ENCODE measurements at regions not wholly inside any gene's neighbourhood (a gene's known extent, or its start where the extent isn't known, plus 50 kb on each side); places are given as distances from the start of the nearest gene placed in this dataset.

DNA sequence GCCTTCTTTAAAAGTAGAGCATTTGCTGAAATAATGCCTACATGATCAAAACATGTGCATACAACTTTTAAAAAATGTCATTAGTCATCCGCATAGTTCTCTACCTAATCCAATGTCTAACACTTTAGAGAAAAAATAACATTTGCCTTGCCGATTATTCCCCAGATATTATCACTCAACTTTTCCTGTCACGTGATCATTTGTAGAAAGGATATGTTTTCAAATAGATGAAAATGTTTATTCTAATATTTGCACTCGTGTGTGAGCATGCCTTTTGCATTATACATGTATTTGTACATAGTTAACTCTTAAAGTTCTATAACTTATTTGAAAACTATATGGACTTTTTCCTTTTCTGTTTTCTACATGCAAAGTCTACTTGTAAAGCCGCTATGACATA is 533.0 kb upstream of the FMR1 start:
- TF ChIP-seq, protein P1, sequence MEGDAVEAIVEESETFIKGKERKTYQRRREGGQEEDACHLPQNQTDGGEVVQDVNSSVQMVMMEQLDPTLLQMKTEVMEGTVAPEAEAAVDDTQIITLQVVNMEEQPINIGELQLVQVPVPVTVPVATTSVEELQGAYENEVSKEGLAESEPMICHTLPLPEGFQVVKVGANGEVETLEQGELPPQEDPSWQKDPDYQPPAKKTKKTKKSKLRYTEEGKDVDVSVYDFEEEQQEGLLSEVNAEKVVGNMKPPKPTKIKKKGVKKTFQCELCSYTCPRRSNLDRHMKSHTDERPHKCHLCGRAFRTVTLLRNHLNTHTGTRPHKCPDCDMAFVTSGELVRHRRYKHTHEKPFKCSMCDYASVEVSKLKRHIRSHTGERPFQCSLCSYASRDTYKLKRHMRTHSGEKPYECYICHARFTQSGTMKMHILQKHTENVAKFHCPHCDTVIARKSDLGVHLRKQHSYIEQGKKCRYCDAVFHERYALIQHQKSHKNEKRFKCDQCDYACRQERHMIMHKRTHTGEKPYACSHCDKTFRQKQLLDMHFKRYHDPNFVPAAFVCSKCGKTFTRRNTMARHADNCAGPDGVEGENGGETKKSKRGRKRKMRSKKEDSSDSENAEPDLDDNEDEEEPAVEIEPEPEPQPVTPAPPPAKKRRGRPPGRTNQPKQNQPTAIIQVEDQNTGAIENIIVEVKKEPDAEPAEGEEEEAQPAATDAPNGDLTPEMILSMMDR (IDR thresholded peaks at IDR 0.05) = no peak
- TF ChIP-seq CREM (CRISPR knock-in tag; IDR thresholded peaks at IDR 0.05) (no peak), IRF2 (CRISPR knock-in tag; IDR thresholded peaks at IDR 0.05; ENCODE audit: borderline replicate concordance, low read depth) (no peak), SP1 (CRISPR knock-in tag; conservative IDR thresholded peaks at IDR 0.05) (no peak), JUN (CRISPR knock-in tag; IDR thresholded peaks at IDR 0.05) (no peak), FOXK1 (CRISPR knock-in tag; IDR thresholded peaks at IDR 0.05) (no peak), ESRRA (CRISPR knock-in tag; IDR thresholded peaks at IDR 0.05; ENCODE audit: borderline replicate concordance) (no peak)
- TF ChIP-seq, protein P2, sequence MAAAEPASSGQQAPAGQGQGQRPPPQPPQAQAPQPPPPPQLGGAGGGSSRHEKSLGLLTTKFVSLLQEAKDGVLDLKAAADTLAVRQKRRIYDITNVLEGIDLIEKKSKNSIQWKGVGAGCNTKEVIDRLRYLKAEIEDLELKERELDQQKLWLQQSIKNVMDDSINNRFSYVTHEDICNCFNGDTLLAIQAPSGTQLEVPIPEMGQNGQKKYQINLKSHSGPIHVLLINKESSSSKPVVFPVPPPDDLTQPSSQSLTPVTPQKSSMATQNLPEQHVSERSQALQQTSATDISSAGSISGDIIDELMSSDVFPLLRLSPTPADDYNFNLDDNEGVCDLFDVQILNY (CRISPR knock-in tag; IDR thresholded peaks at IDR 0.05) = no peak
- TF ChIP-seq, protein P3, sequence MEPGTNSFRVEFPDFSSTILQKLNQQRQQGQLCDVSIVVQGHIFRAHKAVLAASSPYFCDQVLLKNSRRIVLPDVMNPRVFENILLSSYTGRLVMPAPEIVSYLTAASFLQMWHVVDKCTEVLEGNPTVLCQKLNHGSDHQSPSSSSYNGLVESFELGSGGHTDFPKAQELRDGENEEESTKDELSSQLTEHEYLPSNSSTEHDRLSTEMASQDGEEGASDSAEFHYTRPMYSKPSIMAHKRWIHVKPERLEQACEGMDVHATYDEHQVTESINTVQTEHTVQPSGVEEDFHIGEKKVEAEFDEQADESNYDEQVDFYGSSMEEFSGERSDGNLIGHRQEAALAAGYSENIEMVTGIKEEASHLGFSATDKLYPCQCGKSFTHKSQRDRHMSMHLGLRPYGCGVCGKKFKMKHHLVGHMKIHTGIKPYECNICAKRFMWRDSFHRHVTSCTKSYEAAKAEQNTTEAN (CRISPR knock-in tag; IDR thresholded peaks at IDR 0.05) = no peak
- TF ChIP-seq, protein P4, sequence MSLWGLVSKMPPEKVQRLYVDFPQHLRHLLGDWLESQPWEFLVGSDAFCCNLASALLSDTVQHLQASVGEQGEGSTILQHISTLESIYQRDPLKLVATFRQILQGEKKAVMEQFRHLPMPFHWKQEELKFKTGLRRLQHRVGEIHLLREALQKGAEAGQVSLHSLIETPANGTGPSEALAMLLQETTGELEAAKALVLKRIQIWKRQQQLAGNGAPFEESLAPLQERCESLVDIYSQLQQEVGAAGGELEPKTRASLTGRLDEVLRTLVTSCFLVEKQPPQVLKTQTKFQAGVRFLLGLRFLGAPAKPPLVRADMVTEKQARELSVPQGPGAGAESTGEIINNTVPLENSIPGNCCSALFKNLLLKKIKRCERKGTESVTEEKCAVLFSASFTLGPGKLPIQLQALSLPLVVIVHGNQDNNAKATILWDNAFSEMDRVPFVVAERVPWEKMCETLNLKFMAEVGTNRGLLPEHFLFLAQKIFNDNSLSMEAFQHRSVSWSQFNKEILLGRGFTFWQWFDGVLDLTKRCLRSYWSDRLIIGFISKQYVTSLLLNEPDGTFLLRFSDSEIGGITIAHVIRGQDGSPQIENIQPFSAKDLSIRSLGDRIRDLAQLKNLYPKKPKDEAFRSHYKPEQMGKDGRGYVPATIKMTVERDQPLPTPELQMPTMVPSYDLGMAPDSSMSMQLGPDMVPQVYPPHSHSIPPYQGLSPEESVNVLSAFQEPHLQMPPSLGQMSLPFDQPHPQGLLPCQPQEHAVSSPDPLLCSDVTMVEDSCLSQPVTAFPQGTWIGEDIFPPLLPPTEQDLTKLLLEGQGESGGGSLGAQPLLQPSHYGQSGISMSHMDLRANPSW (CRISPR knock-in tag; conservative IDR thresholded peaks at IDR 0.05; ENCODE audit: low read depth) = no peak
- TF ChIP-seq, protein P5, sequence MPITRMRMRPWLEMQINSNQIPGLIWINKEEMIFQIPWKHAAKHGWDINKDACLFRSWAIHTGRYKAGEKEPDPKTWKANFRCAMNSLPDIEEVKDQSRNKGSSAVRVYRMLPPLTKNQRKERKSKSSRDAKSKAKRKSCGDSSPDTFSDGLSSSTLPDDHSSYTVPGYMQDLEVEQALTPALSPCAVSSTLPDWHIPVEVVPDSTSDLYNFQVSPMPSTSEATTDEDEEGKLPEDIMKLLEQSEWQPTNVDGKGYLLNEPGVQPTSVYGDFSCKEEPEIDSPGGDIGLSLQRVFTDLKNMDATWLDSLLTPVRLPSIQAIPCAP (CRISPR knock-in tag; IDR thresholded peaks at IDR 0.05) = no peak
